Esophagus squamous epithelium (tissue), 4 donors: ENCODE measurements at regions not wholly inside any gene's neighbourhood (a gene's known extent, or its start where the extent isn't known, plus 50 kb on each side); places are given as distances from the start of the nearest gene placed in this dataset.

Experiments used
- POLR2A ChIP-seq, 4 donors: fragments of 450-650 bp; IDR thresholded peaks; one replicate each; pipeline ENCODE4 v1.6.1; 2017; ENCODE audit warnings: antibody characterized with exemption in 4 of 4, mild to moderate bottlenecking in 4 of 4, moderate library complexity in 3 of 4
- TF ChIP-seq, protein P1 (sequence below), 6 experiments: fragments of 450-650 bp in 4 of 6; fragments of 200-600 bp in 2 of 6; sonication (generic) in 2 of 6; IDR thresholded peaks; one replicate each; pipeline ENCODE4 v1.5.1; 2016 to 2019; ENCODE audit warnings: antibody characterized with exemption in 6 of 6, mild to moderate bottlenecking in 4 of 6, moderate library complexity in 4 of 6

DNA sequence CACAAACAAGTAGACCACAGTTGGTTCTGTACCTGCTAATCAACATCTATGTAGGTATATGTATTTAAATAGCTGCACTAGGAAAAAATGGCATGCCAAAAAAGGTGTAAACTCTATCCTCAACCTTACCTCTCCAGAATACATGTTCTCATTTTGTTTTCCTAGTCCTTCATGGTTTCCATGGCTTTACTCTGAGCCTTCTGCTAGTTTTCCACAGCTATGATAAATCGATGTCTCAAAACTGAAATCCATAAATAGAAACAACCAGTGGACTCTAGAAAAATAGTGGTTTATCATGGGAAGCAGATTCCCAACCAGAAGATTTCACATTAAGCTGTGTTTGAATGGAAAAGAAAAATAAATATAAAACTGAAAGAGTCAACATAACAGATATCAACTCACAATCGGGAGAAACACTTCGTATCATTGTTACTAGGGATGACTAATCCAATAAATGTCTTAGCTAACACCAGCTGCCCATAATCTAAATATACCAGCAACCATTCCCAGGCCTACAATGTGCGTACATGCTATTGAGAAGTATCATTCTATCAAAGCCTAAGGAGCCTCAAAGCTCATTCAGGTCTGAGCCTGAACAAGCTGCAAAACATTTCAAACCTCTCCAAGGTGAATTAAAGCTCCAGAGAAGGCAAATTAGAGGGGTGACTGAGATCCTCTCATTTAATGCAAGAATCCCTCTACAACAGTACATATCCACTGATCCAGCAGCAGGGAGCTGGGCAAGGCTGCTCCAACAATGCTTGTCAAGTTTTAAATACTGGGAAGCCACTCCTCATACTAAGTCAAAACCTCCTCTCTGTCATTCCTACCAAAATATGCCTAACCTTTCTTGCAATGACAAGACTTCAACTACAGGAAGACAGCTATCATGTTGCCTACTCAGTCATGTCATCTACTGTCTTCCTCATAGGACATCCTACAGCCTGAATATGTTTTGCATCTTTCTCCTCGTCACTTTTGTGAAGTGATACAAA is 90.2 kb downstream of the KCTD12 start:
- TF ChIP-seq, protein P1, sequence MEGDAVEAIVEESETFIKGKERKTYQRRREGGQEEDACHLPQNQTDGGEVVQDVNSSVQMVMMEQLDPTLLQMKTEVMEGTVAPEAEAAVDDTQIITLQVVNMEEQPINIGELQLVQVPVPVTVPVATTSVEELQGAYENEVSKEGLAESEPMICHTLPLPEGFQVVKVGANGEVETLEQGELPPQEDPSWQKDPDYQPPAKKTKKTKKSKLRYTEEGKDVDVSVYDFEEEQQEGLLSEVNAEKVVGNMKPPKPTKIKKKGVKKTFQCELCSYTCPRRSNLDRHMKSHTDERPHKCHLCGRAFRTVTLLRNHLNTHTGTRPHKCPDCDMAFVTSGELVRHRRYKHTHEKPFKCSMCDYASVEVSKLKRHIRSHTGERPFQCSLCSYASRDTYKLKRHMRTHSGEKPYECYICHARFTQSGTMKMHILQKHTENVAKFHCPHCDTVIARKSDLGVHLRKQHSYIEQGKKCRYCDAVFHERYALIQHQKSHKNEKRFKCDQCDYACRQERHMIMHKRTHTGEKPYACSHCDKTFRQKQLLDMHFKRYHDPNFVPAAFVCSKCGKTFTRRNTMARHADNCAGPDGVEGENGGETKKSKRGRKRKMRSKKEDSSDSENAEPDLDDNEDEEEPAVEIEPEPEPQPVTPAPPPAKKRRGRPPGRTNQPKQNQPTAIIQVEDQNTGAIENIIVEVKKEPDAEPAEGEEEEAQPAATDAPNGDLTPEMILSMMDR (IDR thresholded peaks at IDR 0.05), result no peak
- TF ChIP-seq POLR2A (IDR thresholded peaks at IDR 0.05), result no peak
